OCI-LY7 (cell line): ENCODE measurements at regions not wholly inside any gene's neighbourhood (a gene's known extent, or its start where the extent isn't known, plus 50 kb on each side); places are given as distances from the start of the nearest gene placed in this dataset.
A peak's percentile ranks its signal among the peaks of the same experiment; 100 is the strongest.

Experiments
- BruUV-seq: library from RNA; stranded (reverse); fragments of 400-500 nt; replicated peaks from 2 replicates; lab custom pipeline; 2021; lab: Mats Ljungman, UMichigan
- CTCF ChIA-PET: fragments of 300-600 bp; sonication (Branson Sonifier 250); formaldehyde crosslinking; loops from one replicate; lab custom pipeline; 2022; ENCODE audit warnings: antibody characterized with exemption; ENCODE audit not compliant: unreplicated experiment; lab: Charles Lee
- POLR2A ChIA-PET: fragments of 300-600 bp; sonication (Branson Sonifier 250); formaldehyde crosslinking; loops from one replicate; lab custom pipeline; 2022; ENCODE audit warnings: antibody characterized with exemption; lab: Charles Lee
- DNase-seq: peaks from one replicate; pipeline ENCODE4 v3.0.0-alpha.2; 2015; ENCODE audit warnings: low spot score
- H2AFZ ChIP-seq: fragments of 200-600 bp; sonication (generic), shearing (Covaris generic); 2 replicates; pipeline ENCODE4 v1.6.1; 2014; ENCODE audit warnings: mild to moderate bottlenecking, antibody characterized with exemption, low read length, moderate library complexity
- H3K27ac ChIP-seq: fragments of 200-600 bp; sonication (generic); 2 replicates; pipeline ENCODE4 v1.5.1; 2014; ENCODE audit warnings: mixed run types, low read depth, mild to moderate bottlenecking, moderate library complexity, low read length, inconsistent platforms; ENCODE audit not compliant: poor library complexity, severe bottlenecking
- H3K36me3 ChIP-seq: fragments of 200-600 bp; sonication (generic); 2 replicates; pipeline ENCODE4 v1.6.1; 2014; ENCODE audit warnings: mild to moderate bottlenecking, antibody characterized with exemption, low read length, moderate library complexity, mixed read lengths; ENCODE audit not compliant: insufficient read depth
- H3K4me1 ChIP-seq: fragments of 200-600 bp; sonication (generic); 2 replicates; pipeline ENCODE4 v1.5.1; 2014; ENCODE audit warnings: mild to moderate bottlenecking, low read length; ENCODE audit not compliant: insufficient read depth, poor library complexity, severe bottlenecking
- H3K4me2 ChIP-seq: fragments of 200-600 bp; sonication (generic); 2 replicates; pipeline ENCODE4 v1.6.1; 2014; ENCODE audit warnings: mild to moderate bottlenecking, low read length
- H3K4me3 ChIP-seq: fragments of 200-600 bp; sonication (generic); 2 replicates; pipeline ENCODE4 v1.5.1; 2014; ENCODE audit warnings: mild to moderate bottlenecking, low read depth, low read length; ENCODE audit not compliant: poor library complexity, severe bottlenecking
- H3K79me2 ChIP-seq: fragments of 200-600 bp; sonication (generic); 2 replicates; pipeline ENCODE4 v1.6.1; 2016; ENCODE audit warnings: low read depth, mild to moderate bottlenecking, low read length, moderate library complexity, mixed read lengths; ENCODE audit not compliant: insufficient read depth
- H3K9me2 ChIP-seq: fragments of 200-600 bp; sonication (generic); 2 replicates; pipeline ENCODE4 v1.6.1; 2016; ENCODE audit warnings: mild to moderate bottlenecking, low read length, mixed read lengths; ENCODE audit not compliant: insufficient read depth
- H3K9me3 ChIP-seq: fragments of 200-600 bp; sonication (generic); 2 replicates; pipeline ENCODE4 v1.6.1; 2014; ENCODE audit warnings: mild to moderate bottlenecking, mixed run types, low read length, mixed read lengths
- H4K20me1 ChIP-seq: fragments of 200-600 bp; sonication (generic); 2 replicates; pipeline ENCODE4 v1.6.1; 2014; ENCODE audit warnings: mild to moderate bottlenecking, antibody characterized with exemption, low read length, moderate library complexity, mixed read lengths; ENCODE audit not compliant: insufficient read depth
- CTCF ChIP-seq: fragments of 200-600 bp; sonication (generic); conservative IDR thresholded peaks from 2 replicates; pipeline ENCODE4 v1.5.1; 2014; ENCODE audit warnings: mild to moderate bottlenecking, antibody characterized with exemption, low read length, moderate library complexity, mixed read lengths
- EZH2phosphoT487 ChIP-seq: fragments of 200-600 bp; sonication (generic); IDR thresholded peaks from 2 replicates; pipeline ENCODE4 v1.6.1; 2018; ENCODE audit warnings: low read depth, borderline replicate concordance, mild to moderate bottlenecking, mixed run types, antibody characterized with exemption, low read length, moderate library complexity, mixed read lengths
- intact Hi-C: fragments of 100-400 bp; cut with micrococcal nuclease; formaldehyde crosslinking; loops from one replicate; pipeline ENCODE4 v1.10.0; 2022; ENCODE audit not compliant: unreplicated experiment

DNA sequence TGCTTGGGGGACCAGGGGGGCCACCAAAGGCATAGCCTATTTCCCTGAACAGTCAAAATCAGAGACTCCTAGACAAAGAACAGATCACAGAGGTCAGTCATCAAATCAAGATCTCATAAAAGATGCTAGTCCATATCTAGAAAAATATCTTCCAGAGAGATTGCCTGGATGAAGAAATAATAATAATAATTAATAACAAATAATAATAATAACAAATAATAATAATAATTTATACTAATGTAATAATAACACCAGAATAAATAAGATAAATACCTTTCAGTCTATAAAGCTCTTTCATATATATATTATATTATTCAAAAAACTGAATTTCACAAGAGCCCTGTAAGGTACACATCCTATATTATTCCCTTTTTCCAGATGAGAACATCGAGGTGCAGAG, 129.6 kb downstream of the PAX1 start:
- intact Hi-C loops: no loop called here
- H3K9me3 ChIP-seq: no peaks in the 10 kb centered on the region

GRCh38 chr20:21832442-21833385, 127.2 kb downstream of the PAX1 start:
- Histone ChIP-seq H3K4me3 (no peak overlapping the region), H3K4me1 (no peaks in the 10 kb centered on the region), H3K9me2 (no peaks in the 10 kb centered on the region), H2AFZ (no peak overlapping the region), H3K36me3 (no peaks in the 10 kb centered on the region), H3K27ac (no peak overlapping the region), H3K9me3 (no peaks in the 10 kb centered on the region), H3K4me2 (no peak overlapping the region), H3K79me2 (no peaks in the 10 kb centered on the region), H4K20me1 (no peaks in the 10 kb centered on the region)
- TF ChIP-seq EZH2phosphoT487 (no peak), CTCF (no peak)
- CTCF ChIA-PET: no interaction called here
- POLR2A ChIA-PET: interaction anchor here (0.6 kb wide), 1 partner anchor 67 kb away, joined by 3 read pairs; no protein-coding TSS in a partner anchor
- peak; percentile 1 for DNase-seq
- intact Hi-C loops: no loop called here
- no TSS peak for BruUV-seq

More for the DNA sequence above, 129.6 kb downstream of the PAX1 start:
- H3K9me2 ChIP-seq: no peaks in the 10 kb centered on the region
- H3K4me2 ChIP-seq: no peak overlapping the region
- DNase-seq: no peak
- ChIA-PET CTCF (no interaction called here), POLR2A (no interaction called here)
- H2AFZ ChIP-seq: no peak overlapping the region
- no peak overlapping the region for H3K27ac ChIP-seq
- no peak overlapping the region for H3K4me3 ChIP-seq
- TF ChIP-seq CTCF: no peak
- no peak for TF ChIP-seq EZH2phosphoT487
- H4K20me1 ChIP-seq: no peaks in the 10 kb centered on the region
- no peaks in the 10 kb centered on the region for H3K4me1 ChIP-seq
- H3K36me3 ChIP-seq: no peaks in the 10 kb centered on the region
- no TSS peak for BruUV-seq
- no peaks in the 10 kb centered on the region for H3K79me2 ChIP-seq

GRCh38 chr20:21826976-21827375, 121.5 kb downstream of the PAX1 start:
- Histone ChIP-seq H4K20me1 (no peaks in the 10 kb centered on the region), H3K27ac (no peak overlapping the region), H3K4me3 (no peak overlapping the region), H3K9me2 (no peaks in the 10 kb centered on the region), H3K79me2 (no peaks in the 10 kb centered on the region), H3K4me1 (no peaks in the 10 kb centered on the region), H2AFZ (no peak overlapping the region), H3K9me3 (no peaks in the 10 kb centered on the region), H3K4me2 (no peak overlapping the region), H3K36me3 (no peaks in the 10 kb centered on the region)
- BruUV-seq: no TSS peak
- no peak for DNase-seq
- POLR2A ChIA-PET: no interaction called here
- CTCF ChIA-PET: no interaction called here
- TF ChIP-seq CTCF (no peak), EZH2phosphoT487 (no peak)
- intact Hi-C loops: no loop called here
